ENCODE measurements at regions not wholly inside any gene's neighbourhood (a gene's known extent, or its start where the extent isn't known, plus 50 kb on each side); places are given as distances from the start of the nearest gene placed in this dataset.

- Histone ChIP-seq H4K5ac (ENCODE audit: insufficient read length, low read depth, low read length) (no peak overlapping the region), H3K79me1 (ENCODE audit: low read depth, low read length) (no peaks in the 10 kb centered on the region), H3K9ac (replicated peaks in 1 of 4; ENCODE audit: extremely low read depth in 1 of 4, low read depth in 3 of 4, low read length in 3 of 4) (no peak overlapping the region), H3K18ac (ENCODE audit: extremely low read depth, low read length) (no peak overlapping the region), H3K4ac (replicated peaks; ENCODE audit: insufficient read length, low read depth, low read length) (no peak overlapping the region), H2BK12ac (ENCODE audit: low read depth, low read length) (no peak overlapping the region), H3K27ac (ENCODE audit: low read depth, low read length) (no peak overlapping the region), H4K91ac (replicated peaks; ENCODE audit: insufficient read length, low read length) (no peak overlapping the region), H2BK15ac (ENCODE audit: low read length) (no peak overlapping the region), H3K4me2 (ENCODE audit: insufficient read depth in 1 of 2, low read depth in 2 of 2, low read length in 2 of 2) (no peak overlapping the region), H3K56ac (replicated peaks; ENCODE audit: insufficient read length, low read depth, low read length) (no peak overlapping the region), H3K23ac (ENCODE audit: insufficient read length) (no peak overlapping the region), H4K20me1 (replicated peaks in 1 of 2; ENCODE audit: control insufficient read depth in 1 of 2, insufficient read depth in 2 of 2, low read length in 2 of 2) (no peaks in the 10 kb centered on the region), H3K27me3 (replicated peaks in 1 of 4; ENCODE audit: control insufficient read depth in 3 of 4, extremely low read depth in 1 of 4, insufficient read depth in 3 of 4, low read length in 3 of 4) (no peaks in the 10 kb centered on the region), H2BK5ac (ENCODE audit: low read depth, low read length) (no peak overlapping the region), H3K9me3 (ENCODE audit: insufficient read depth in 2 of 2, low read depth in 1 of 2, low read length in 1 of 2) (no peaks in the 10 kb centered on the region), H2BK20ac (ENCODE audit: low read length) (no peak overlapping the region), H2AK5ac (ENCODE audit: low read depth, low read length) (no peak overlapping the region), H2AFZ (ENCODE audit: low read length) (no peak overlapping the region), H3K14ac (ENCODE audit: insufficient read length) (no peak overlapping the region), H3K4me3 (ENCODE audit: extremely low read depth in 1 of 4, insufficient read depth in 2 of 4, low read depth in 3 of 4, low read length in 4 of 4) (no peak overlapping the region), H2BK120ac (replicated peaks; ENCODE audit: low read depth, low read length) (no peak overlapping the region), H4K8ac (ENCODE audit: extremely low read depth, insufficient read depth, low read length) (no peak overlapping the region), H3K4me1 (replicated peaks in 1 of 4; ENCODE audit: control insufficient read depth in 3 of 4, insufficient read depth in 4 of 4, low read length in 3 of 4) (no peaks in the 10 kb centered on the region), H3K36me3 (ENCODE audit: control insufficient read depth in 2 of 4, insufficient read depth in 4 of 4, low read length in 3 of 4) (no peaks in the 10 kb centered on the region), H3K79me2 (ENCODE audit: control insufficient read depth in 1 of 2, insufficient read depth in 2 of 2, low read length in 2 of 2) (no peaks in the 10 kb centered on the region), H3K23me2 (ENCODE audit: low read depth, low read length) (no peaks in the 10 kb centered on the region)
- FAIRE-seq: no peak
- ChIA-PET POLR2A (ENCODE audit: partially characterized antibody) (no interaction called here), CTCF (ENCODE audit: partially characterized antibody) (interaction anchor here (0.7 to 1.3 kb wide), 2 partner anchors 10 to 121 kb away, joined by 3 read pairs; no protein-coding TSS in a partner anchor)
- 89% methylated on average over 4 of the region's 4 CpGs; no CpG with 5 or more reads in 1 of the 2 experiments for WGBS, 2 experiments (ENCODE audit: extremely low coverage in 1 of 2, insufficient coverage in 1 of 2, insufficient read length in 1 of 2, insufficient replicate concordance in 2 of 2, low coverage in 1 of 2, low lambda C conversion rate in 2 of 2, missing lambda C conversion rate in 1 of 2)
- DNase-seq (ENCODE audit: low read depth in 1 of 2, low spot score in 2 of 2): no peak
- TF ChIP-seq SUZ12 (IDR thresholded peaks at IDR 0.05; ENCODE audit: low read length) (no peak), POU5F1 (IDR thresholded peaks at IDR 0.05; ENCODE audit: low read depth, low read length) (no peak), EZH2 (IDR thresholded peaks at IDR 0.05; ENCODE audit: low read depth, low read length, severe bottlenecking) (no peak), TAF7 (optimal IDR thresholded peaks at IDR 0.05; ENCODE audit: borderline replicate concordance, low read depth, low read length) (no peak), CTCF (IDR thresholded peaks at IDR 0.05; ENCODE audit: control extremely low read depth in 1 of 3, insufficient read depth in 1 of 3, low read depth in 1 of 3, low read length in 3 of 3) (no peak), KDM5A (IDR thresholded peaks at IDR 0.05; ENCODE audit: low read length) (no peak), MAX (IDR thresholded peaks at IDR 0.05) (no peak), CEBPB (IDR thresholded peaks at IDR 0.05; ENCODE audit: low read depth, low read length) (no peak), CREB1 (IDR thresholded peaks at IDR 0.05) (no peak), CBX8 (IDR thresholded peaks at IDR 0.05; ENCODE audit: borderline replicate concordance, low read depth, low read length) (no peak), KDM1A (IDR thresholded peaks at IDR 0.05; ENCODE audit: borderline replicate concordance, low read length) (no peak), EP300 (IDR thresholded peaks at IDR 0.05; ENCODE audit: borderline replicate concordance in 1 of 2, low read depth in 2 of 2, low read length in 2 of 2) (no peak)
These were observed 344.0 kb downstream of the SOX11 start for GRCh38 chr2:6036211-6036610.

Data from H1 (cell line).